HG03342 (cell line): ENCODE measurements at regions not wholly inside any gene's neighbourhood (a gene's known extent, or its start where the extent isn't known, plus 50 kb on each side); places are given as distances from the start of the nearest gene placed in this dataset.

Experiments used
- ATAC-seq: cut with Tn5 transposase; IDR thresholded peaks from one replicate; pipeline ENCODE4 v1.9.1; 2021; ENCODE audit warnings: mild to moderate bottlenecking, moderate library complexity; ENCODE audit not compliant: unreplicated experiment

DNA sequence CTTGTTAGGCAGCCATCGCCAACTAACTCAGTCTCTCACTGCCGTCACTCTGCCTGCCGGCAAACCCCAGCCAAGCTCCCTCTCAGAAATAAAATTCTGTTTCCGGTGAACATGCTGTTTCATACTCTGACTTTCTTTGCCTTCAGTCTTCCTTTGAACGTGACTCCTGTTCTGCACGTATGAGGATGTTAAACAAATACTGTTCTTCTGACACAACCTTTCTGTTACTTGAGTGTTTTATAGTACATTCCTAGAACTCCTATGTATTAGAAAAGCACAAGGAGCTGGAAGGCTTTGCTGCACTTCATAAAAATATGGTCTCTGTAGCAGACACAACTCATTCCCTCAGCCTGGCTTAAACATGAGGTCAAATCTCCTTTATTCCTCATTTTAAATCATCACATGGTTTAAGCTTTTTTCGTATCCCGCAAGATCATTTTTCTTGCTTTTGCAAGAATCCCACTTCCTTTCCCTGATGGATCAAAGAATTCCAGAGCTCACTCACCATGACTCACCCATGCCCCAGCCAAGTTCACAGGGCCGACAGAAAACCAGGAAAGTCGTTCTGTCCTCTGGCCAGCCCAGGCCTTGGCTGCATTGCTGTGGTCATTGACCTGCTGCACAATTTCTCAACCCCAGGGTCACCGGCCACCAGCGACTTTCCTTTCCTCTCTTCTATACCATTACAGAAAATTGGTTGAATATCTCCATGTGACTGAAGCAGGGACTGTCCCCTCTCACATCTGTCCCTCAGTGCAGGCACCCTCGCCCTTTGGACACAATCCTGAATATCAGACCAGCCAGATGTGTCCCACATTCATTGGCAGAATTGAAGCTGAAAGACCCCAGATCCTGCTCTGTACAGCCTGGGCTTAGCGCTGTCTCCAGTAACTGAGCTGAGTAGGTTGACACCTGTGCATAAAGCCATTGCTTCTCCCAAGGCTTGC is 183.1 kb upstream of the ARL4C start:
- ATAC-seq = no peak

DNA sequence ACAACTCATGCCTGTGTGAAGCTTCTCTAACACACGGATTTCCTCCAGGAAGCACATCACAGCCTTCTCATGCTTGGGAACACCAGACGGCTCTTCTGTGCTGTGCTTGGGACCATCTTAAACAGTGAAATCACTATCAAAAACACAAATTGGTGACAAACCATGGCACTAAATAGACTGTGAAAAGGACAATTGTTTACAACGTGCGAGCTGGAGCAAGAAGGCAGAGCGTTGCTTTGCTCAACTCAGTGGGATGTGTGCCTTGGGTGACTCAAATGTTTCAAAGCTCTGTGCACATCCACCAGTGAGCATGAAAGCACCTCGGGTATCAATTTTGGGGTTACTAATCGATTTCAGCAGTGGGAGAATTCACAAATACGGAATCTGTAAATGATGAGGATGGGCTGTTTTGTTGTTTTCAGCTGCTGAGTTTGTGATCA is 182.4 kb upstream of the ARL4C start:
- no peak for ATAC-seq

DNA sequence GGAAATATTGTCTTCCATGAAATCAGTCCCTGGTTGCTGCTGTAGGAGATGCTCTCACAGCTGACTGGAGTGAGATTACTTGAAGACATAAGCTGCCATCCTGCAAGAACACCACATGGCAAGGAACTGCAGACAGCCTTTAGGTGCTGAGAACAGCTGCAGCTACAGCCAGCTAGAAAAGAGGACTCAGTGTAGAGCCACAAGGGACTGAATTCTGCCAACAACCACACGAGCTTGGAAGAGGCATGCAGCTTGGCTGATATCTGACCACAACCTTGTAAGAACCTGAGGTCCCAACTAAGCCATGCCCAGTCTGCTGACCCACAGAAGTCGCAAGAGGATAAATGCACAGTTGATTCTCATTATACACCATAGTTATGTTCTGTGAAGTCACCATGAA is 181.8 kb upstream of the ARL4C start:
- ATAC-seq = no peak

DNA sequence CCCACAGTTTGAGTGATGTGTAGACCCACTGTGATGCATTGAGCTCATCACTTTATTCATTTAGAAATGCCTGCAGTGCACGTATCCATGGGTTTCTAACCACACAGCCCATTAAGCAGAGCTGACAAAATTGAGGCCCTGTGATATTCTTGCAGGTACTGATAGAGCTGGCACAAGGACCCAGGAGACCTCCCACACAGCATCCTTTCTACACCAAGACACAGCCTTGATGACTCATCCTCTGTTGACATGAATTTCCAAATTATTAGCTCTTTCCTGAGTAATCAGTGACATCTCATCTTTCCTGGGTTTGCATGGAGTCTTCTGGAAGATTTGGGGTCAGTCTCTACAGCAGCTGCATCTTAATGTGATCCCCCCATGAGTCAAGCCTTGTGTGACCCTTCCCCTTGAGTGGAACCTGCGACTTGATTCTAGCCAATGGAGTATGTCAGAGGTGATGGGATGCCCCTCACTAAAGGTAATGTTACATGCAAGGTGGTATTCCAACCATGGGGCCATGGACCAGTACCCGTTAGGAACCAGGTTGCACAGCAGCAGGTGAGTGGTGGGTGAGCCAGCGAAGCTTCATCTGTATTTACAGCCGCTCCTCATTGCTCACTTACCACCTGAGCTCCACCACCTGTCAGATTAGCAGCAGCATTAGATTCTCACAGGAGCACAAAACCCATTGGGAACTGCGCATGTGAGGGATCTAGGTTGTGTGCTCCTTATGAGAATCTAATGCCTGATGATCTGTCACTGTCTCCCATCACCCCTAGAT is 181.1 kb upstream of the ARL4C start:
- ATAC-seq = no peak

DNA sequence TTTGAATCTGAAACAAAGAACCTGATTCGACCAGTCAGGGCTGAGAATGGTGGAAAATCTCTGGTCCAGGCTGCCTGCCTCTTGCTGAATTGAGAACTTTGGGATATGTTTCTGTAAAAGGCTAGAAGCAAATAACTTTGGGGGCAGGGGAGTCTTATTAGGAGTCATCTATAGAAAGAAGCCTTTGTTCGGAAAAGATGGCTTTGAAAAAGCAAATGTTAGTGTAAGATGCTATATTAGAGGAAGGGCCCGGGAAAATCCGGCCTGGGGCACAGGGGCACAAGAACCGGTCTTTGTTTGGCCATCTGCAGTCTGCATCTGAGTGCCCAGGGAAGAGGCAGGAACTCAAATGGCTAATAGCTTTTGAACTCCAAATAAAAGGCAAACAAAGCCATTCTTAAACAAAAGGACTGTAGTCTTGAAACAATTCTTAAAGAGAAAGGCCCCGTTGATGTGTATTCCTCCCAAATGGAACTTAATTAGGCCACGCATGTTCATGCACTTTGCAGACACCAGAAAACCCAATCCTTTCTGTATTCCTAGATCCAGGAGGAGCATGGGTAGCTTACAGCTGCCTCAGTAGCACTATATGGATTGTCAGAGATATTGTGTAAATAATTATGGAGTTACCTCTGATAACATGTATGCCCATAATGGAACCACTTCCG is 180.0 kb upstream of the ARL4C start:
- no peak for ATAC-seq

DNA sequence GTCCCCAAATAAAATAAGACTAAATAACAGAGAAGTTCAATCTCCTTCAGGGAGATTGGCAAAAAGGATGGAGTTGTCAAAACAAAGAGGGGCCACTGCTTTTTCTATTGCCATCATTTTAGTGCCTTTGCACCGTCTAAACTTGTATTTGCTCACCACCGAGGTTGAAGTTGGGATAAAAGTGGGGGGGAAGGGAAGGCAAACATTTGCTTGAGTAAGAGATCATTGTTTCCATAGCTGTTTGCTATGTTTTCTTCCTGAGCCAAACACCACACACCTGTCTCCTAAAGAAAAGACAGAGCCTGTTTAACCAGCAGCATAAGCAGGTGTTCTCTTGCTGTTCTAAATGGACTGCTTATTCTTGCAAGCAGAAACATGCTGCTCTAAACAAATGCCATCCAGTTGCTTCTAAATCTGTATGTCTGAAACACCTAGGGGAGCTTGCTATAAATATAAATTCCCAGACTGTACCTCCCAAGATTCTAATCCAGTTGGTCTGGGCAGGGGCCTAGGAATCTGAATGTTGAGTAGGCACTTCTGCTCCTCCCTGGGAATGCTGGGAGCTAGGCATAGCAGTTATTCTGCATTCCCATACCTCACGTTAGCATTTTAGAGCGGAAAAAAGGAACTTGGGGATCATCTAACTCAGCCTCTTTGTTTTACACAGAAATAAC is 179.4 kb upstream of the ARL4C start:
- ATAC-seq = no peak

DNA sequence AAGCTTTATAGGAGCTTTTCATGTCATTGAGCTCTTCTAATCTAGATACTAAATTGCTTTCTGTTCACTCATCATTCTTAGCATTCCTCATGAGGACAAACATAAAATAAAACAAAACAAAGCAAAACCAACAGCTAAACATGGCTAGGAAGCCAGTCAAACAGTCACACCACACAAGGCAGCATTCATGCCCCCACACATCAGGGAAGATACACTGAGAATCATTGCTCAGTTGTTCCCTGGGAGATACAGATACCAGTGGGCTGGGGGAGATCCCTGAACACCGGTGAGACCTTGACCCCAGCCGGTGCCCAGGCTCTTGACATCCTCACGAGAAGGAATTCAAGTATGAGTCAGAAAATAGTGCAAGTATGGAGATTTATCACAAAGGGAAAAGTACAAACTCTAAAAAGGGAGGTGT is 177.9 kb upstream of the ARL4C start:
- ATAC-seq = no peak

DNA sequence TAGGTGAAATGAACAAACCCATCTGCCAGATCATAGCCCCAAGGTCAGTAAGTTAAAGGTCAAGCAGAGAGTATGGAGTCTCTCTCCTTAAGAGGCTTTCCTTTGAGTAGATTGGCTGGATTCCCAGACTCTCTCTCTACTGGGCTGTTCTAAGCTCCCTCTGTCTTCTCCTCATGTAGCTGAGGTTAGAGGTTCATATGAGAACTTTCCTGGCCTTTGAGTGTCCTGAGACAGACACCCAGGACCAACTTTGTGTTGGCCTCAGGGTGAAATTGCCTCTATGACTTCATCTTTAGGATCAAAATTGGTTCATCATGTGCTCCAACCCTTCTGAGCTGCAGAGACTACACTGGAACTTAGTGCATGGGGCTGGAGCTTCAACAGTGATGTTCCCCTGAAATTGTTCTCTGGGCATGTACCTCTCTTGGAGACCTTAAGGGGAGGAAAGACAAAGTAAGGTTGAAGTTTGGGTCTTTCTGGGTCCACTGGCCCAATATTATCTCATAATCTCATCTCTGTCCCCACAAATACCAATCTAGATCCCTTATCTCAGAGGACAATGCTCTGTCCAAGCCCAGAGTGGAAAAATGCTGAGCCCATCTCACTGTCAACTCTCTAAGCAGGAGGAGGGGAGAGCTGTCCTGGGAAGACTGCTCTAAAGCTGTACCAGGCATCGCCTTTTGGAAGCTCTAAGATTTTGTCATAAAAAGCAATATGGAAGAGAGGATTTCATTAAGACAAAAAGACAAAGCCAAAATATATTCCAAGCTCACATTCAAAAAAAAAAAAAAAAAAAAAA is 177.3 kb upstream of the ARL4C start:
- ATAC-seq = no peak

DNA sequence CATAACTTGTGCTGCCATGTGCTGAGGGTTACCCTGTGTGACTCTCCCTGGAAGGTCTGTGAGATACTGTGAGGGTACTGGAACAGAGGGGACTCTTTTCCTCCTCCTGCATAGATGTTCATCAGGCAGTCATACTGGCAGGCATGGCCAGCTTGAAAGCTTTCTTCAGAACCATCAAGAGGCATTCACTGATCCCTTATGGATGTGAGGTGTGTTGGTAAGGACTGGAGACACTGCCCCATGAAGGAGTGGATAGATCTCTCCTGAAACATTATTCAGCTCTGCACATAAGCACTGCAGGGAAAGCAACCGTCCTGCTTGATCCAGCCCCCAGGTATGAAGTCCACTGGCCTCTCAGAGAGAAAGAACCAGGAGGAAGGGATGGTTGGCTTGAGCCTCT is 176.6 kb upstream of the ARL4C start:
- no peak for ATAC-seq

DNA sequence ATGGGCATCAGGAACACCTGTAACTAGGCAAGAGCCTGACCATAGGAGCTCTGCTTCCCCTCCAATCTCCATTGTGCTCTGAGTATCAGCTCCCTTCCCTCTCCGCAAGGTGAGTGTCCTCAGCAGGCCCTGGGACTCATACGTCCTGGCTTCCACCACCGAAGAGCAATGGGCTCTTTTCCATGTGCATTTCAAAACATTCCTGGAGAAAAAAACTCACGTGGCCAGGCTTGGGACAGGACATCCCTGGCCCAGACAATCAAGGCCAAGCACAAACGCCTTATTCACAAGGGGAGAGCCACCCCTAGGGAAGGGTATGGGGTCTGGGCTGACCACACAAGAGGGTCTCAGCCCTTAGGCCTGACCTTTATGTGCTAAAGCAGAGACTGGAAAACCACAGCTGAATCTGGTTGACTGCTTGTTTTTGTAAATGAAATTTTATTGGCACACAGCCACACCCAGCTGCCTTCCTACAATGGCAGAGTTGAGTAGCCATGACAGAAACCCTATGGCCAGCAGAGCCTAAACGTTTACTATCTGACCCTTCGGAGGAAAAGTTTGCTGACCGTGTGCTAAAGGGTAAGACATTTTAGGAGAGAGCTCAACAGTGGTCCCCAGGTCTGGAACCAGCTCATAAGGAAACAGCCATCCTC is 175.7 kb upstream of the ARL4C start:
- ATAC-seq = no peak

DNA sequence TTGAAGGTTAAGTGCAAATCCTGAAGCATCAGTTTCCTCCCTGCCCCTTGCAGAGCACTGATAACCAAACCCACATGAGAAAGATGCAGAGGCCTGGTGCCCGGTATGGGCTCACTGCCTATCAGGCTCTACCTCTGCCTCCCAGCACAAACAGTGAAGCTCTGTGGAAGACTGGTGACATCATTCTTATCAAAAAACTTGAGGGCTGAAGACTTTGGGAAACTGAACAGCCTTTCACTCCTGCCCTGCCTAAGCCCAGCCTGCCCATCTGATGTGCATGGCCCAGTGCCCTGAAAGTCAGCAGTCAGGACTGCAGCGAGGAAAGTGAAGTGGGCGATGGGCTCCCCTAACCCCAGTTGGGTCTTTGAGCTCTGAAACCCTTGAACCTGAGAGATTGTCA is 174.8 kb upstream of the ARL4C start:
- ATAC-seq = no peak

DNA sequence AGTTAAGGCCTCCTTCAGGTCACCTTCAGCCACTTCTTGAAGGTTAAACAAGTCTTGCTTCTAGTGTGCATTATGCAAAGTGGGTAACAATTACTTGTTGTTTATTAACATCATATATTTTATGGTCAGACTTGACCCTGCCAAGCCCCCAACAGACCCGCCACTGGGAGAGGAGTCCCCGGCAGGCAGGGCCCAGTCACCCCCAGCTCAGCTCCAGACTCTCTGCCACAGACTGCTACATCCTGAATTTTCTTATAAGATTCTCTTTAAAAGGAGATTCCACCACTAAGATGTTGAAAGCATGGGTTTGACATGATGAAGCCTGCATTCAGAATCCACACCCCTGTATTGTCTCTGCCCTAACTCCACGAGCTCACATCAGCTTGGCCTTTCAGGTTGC is 174.3 kb upstream of the ARL4C start:
- no peak for ATAC-seq

DNA sequence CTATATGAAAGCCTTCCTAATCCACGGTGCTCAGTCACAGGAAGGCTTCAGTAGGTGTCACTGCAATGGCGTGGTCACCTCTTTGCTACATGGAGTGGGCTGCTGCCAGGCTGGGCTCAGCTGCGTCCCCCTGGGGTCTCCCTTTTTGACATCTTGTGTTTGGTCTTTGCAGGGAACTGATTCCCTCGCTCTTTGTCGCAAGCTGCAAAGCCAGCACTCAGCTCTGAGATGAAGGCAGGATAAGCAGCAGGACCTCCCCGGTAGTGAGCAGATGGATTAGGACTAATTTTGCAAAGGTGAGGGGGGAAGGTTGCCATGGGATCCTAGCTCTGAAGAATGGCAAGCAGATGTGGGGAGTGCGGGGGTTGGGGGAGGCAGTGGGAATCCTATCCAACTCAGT is 173.9 kb upstream of the ARL4C start:
- no peak for ATAC-seq

DNA sequence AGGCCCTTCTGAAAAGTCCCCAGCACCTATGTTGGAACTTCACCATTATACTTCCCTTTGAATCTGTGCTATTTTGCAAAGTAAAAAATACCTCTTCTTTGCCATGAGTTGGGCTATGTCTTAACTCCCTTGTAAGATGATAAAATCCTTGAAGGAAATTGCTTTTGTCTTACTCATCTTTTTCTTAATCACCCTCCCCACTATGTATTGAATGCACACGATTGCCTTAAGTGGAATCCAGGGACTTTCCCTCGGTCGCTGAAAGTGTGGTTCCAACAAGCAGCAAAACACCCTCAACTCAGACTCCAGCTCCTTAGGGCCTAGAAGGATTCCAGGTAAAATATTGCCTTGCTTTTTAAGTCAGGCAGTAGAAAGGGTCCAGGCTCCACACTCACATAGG is 173.2 kb upstream of the ARL4C start:
- no peak for ATAC-seq

DNA sequence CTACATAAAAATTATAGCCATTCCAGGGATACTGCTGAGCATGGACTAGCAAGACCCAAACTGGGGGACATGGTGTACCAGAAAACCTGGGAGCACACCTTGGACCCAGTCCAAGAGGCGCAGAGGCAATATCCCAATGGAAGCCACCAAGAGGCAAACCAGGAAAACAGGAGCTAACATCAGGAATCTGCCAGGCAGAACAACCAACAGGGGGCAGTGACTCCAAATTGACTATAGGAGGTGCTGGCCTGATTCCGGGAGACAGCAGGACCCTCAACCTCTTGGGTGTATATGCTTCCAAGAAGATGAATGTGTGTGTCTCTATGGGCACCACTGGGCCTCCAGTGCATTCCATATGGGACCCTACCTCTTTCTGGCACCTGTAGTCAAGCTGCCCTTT is 172.7 kb upstream of the ARL4C start:
- no peak for ATAC-seq

DNA sequence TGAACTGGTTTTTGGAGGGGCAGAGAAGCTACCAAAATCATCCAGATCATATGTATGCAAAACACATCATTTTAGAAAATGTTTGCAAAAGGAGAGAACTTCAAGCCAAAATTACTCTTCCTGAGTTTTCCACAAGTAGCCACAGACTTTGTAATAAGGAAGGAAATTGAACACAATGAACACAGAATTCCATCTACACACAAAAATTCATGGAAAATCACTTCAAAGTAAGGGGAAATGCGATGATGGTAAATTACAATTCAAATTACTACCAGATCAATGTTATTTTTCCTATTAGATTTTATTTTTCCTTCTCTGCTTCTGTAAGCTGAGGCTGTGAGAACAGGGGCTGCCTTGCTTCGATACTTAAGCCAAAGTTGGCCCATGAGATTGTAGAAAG is 172.1 kb upstream of the ARL4C start:
- ATAC-seq = no peak

DNA sequence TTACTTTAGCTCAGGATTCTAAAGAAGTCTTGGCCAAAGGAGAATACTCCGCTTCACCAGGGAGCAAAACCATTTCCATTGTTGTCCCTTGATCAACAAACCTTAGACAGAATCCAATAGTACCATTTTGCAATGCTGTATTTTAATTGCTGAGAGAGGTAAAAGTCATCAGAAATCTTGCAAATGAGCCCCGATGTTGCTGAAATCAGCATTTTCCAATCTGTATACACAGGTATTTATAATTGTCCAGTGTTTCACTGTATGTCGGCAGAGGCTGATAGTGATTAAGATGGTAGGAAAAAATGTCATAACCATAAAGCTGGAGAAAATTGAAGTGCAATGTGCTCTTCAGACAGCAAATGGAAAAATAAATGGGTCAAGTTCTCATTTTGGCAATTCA is 170.0 kb upstream of the ARL4C start:
- no peak for ATAC-seq

DNA sequence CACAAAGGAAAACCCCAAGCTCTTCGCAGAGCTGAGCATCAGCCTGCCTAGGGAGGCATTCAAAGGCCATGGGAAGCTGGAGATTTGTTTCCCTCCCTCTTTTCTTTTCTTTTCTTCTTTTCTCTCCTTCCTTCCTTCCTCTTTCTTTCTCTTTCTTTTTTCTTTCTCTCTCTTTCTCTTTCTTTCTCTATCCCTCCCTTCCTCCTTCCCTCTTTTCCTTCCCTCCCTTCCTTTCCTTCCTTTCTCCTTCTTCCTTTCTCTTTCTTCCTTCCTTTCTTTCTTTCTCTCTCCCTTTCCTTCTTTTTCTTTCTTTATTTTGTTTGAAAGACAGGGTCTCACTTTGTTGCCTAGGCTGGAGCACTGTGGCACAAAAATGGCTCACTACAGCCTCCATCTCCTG is 168.4 kb upstream of the ARL4C start:
- ATAC-seq = no peak

DNA sequence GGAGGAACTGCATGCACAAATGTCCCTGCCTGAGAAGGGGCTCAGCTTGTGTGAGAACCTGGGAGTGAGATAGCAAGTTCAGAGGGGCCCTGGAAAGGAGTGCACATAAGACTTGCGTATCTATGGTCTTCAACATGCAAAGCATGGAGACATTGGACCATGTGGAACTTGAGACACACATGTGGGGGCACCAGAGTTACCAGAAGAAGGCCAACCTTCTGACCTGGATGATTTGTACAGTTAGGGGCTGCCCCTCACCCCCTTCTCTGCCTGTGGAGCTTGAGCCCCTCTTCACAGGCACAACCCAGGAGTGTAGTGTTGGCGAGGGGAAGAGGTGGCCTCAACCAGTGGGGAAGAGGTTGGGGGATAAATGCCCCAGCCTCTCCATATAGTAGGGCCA is 165.0 kb upstream of the ARL4C start:
- ATAC-seq = no peak

DNA sequence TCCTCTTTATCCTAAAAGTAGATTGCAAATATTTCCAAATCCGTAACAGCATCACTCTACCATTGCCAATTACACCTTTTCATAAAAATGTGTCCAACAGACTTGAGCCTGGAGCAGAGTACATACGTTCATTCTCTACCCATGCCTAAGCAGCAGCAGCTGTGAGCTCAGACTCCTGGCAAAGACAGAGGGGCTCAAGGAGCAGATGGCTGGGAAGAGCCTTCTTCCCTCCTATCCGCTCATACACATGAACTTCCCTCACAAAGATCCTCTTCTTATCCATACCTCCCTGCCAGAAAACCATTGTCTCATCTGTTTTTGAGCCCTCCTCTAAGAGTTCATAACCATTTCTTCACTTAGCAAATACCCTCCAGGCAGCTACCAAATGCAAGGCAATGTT is 164.3 kb upstream of the ARL4C start:
- ATAC-seq = no peak
